ENCODE measurements at regions not wholly inside any gene's neighbourhood (a gene's known extent, or its start where the extent isn't known, plus 50 kb on each side); places are given as distances from the start of the nearest gene placed in this dataset.

DNA sequence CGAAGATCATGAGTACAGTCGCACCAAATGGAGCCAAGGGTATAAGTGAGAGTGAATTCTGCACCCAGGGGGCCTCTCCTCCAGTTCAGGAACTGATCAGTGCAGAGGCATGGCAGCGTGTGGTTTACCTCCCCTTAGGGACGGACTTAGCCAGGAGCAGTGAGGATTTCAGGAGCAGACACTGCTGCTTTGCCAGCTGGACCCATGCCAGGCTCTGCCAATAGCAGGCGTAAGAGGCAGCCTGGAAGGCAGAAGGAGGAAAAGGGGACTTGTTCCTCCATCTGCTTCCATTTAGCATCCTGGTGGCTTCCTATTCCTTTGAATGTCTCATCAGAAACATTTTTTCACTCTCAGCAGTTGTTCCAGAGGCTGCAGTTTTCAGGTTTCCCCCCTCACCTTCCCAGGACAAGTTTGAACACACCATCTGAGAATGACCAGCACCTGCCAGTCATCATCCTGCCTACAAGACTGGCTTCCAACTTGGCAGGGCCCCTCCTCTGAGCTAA is 137.0 kb upstream of the LMNTD1 start:
- Histone ChIP-seq H3K36me3 (no peaks in the 10 kb centered on the region), H3K9me3 (no peaks in the 10 kb centered on the region), H3K4me1 (peaks cover 0 to 7% of the 10 kb centered on the region in 2 donors), H3K27ac (no peak overlapping the region), H3K27me3 (no peaks in the 10 kb centered on the region), H3K4me3 (no peak overlapping the region)
- TF ChIP-seq, protein P1, sequence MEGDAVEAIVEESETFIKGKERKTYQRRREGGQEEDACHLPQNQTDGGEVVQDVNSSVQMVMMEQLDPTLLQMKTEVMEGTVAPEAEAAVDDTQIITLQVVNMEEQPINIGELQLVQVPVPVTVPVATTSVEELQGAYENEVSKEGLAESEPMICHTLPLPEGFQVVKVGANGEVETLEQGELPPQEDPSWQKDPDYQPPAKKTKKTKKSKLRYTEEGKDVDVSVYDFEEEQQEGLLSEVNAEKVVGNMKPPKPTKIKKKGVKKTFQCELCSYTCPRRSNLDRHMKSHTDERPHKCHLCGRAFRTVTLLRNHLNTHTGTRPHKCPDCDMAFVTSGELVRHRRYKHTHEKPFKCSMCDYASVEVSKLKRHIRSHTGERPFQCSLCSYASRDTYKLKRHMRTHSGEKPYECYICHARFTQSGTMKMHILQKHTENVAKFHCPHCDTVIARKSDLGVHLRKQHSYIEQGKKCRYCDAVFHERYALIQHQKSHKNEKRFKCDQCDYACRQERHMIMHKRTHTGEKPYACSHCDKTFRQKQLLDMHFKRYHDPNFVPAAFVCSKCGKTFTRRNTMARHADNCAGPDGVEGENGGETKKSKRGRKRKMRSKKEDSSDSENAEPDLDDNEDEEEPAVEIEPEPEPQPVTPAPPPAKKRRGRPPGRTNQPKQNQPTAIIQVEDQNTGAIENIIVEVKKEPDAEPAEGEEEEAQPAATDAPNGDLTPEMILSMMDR (IDR thresholded peaks at IDR 0.05), result no peak
- DNase-seq (ENCODE audit: low spot score), result no peak

DNA sequence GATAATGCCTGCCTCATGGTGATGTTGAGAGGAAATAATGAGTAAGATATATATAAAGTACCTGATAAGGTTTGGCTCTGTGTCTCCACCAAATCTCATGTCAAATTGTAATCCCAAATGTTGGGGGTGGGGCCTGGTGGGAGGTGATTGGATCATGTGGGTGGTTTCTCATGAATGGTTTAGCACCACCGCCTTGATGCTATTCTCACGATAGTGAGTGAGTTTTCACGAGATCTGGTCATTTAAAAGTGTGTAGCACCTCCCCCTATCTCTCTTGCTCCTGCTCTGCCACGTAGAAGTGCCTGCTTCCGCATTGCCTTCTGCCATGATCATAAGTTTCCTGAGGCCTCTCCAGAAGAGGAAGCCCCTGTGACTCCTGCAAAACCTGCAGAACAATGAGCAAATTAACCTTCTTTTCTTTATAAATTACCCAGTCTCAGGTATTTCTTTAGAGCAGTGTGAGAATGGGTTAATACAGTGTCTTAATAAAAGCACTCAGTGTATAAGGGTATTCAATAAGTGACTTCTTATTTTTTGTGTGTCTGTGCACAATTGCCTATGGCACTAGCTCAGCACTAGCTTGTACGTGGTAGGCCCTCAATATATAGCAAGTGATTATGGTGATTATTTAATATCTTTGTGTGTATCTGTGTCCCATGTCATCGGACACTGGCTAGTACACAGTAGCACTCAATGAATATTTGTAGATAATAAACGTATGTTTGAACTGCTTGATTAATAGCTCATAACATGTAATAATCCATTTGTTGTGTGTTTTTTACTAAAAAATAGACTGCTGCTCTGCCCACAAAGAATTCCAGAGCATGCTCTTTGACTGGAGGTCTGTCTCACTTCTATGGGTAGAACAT is 138.1 kb upstream of the LMNTD1 start:
- DNase-seq (ENCODE audit: low spot score), result no peak
- H3K27me3 ChIP-seq, result no peaks in the 10 kb centered on the region
- peaks cover 0 to 7% of the 10 kb centered on the region in 2 donors for H3K4me1 ChIP-seq
- H3K4me3 ChIP-seq, result no peak overlapping the region
- H3K9me3 ChIP-seq, result peaks cover 0 to under 1% of the 10 kb centered on the region in 2 donors
- no peak overlapping the region for H3K27ac ChIP-seq
- no peaks in the 10 kb centered on the region for H3K36me3 ChIP-seq
- TF ChIP-seq, protein P1 (IDR thresholded peaks at IDR 0.05), result no peak

DNA sequence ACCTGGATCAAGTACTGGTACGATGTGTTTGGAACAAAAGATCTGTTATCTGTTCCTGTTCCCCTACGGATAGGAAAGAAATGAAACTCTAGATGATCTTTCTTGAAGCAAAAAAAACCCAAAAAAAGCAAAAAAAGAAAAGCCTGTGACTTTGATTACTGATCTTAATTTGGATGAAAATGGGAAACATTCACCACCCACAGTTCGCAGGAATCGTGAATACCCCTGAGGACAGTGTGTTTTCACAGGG is 138.7 kb upstream of the LMNTD1 start:
- Histone ChIP-seq H3K4me1 (peaks cover 0 to 7% of the 10 kb centered on the region in 2 donors), H3K36me3 (no peaks in the 10 kb centered on the region), H3K27ac (no peak overlapping the region), H3K9me3 (peaks cover 0 to 6% of the 10 kb centered on the region in 2 donors), H3K27me3 (no peaks in the 10 kb centered on the region), H3K4me3 (no peak overlapping the region)
- TF ChIP-seq, protein P1 (IDR thresholded peaks at IDR 0.05), result no peak
- no peak for DNase-seq (ENCODE audit: low spot score)

DNA sequence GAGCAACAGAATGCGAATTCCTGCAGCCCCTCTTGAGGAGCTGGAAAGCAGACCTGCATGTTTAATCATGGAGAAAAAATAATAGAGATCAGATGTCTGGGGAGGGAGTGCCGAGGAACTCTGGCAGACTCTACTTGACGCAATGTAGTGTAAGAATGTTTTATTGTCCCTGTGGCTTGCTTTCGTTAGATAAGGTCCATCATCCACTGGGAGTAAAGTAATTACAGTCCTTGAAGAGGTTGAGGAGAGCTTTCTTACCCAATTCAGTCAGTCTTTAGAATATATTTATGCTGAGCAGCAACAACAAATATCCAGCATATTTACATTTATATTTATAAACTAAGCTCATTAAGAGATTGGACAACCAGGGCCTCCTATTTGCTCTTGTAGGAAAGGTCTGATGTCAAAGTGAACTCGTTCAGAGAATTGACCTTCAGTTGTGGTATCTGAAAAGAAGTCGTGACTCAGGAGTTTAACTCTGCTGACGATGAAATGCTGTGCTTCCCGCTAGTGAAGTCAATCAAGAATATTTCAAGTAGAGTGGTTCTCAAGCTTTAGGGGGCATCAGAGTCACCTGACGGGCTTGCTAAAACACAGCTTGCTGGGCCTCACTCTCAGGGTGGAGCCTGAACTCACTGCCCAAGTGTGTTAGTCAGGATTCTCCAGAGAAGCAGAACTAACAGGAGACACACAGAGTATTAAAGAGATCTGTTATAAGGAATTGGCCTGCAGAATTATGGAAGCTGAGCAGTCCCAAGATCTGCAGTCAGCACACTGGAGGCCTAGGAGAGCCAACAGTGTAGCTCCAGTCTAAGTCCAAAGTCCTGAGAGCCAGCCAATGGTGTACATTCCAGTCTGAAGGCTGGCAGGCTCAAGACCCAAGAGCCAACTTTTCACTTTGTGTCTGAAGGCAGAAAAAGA is 139.3 kb upstream of the LMNTD1 start:
- Histone ChIP-seq H3K27ac (peak overlapping the region; percentile 32 to 62), H3K4me1 (peaks cover 0 to 7% of the 10 kb centered on the region in 2 donors), H3K9me3 (peaks cover 0 to 8% of the 10 kb centered on the region in 2 donors), H3K4me3 (no peak overlapping the region), H3K27me3 (no peaks in the 10 kb centered on the region), H3K36me3 (no peaks in the 10 kb centered on the region)
- DNase-seq (ENCODE audit: low spot score), result peak; percentile 71
- TF ChIP-seq, protein P1 (IDR thresholded peaks at IDR 0.05), result no peak

DNA sequence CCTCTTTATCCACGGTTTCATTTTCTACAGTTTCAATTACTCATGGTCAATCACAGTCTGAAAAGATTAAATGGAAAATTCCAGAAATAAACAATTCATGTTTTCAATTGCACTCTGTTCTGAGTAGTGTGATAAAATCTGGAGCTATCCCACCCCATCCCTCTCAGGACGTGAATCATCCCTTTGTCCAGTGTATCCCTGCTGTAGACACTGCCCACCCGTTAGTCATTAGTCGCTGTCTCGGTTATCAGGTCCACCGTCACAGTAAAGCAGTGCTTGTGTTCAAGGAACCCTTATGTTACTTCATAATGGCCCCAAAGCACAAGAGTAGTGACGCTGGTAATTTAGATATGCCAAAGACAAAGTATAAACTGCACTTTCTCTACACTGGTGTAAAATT is 141.0 kb upstream of the LMNTD1 start:
- Histone ChIP-seq H3K9me3 (peaks cover 0 to 8% of the 10 kb centered on the region in 2 donors), H3K27ac (no peak overlapping the region), H3K4me3 (no peak overlapping the region), H3K36me3 (no peaks in the 10 kb centered on the region), H3K4me1 (peaks cover 0 to 7% of the 10 kb centered on the region in 2 donors), H3K27me3 (no peaks in the 10 kb centered on the region)
- peak; percentile 84 for DNase-seq (ENCODE audit: low spot score)
- TF ChIP-seq, protein P1 (IDR thresholded peaks at IDR 0.05), result no peak
